GM12874 (cell line): ENCODE measurements at regions not wholly inside any gene's neighbourhood (a gene's known extent, or its start where the extent isn't known, plus 50 kb on each side); places are given as distances from the start of the nearest gene placed in this dataset.

Experiments used
- CTCF ChIP-seq: IDR thresholded peaks from 2 replicates; pipeline ENCODE4 v1.5.1; 2011; ENCODE audit warnings: low read depth, mild to moderate bottlenecking, control low read depth, low read length, moderate library complexity; ENCODE audit not compliant: insufficient read depth

- TF ChIP-seq CTCF, result no peak
Observed at GRCh38 chr2:115946891-115947290, 1504.5 kb downstream of the DPP10 start.

- TF ChIP-seq CTCF, result no peak
Observed at GRCh38 chr2:115976916-115977315, 1534.5 kb downstream of the DPP10 start.

GRCh38 chr2:115999039-115999438, 1556.6 kb downstream of the DPP10 start:
- TF ChIP-seq CTCF, result no peak

- no peak for TF ChIP-seq CTCF
Observed at GRCh38 chr2:116023026-116023425, 1580.6 kb downstream of the DPP10 start.

- no peak for TF ChIP-seq CTCF
Observed at GRCh38 chr2:116042530-116042929, 1600.1 kb downstream of the DPP10 start.

- no peak for TF ChIP-seq CTCF
Observed at GRCh38 chr2:116057538-116057937, 1615.1 kb downstream of the DPP10 start.

- no peak for TF ChIP-seq CTCF
Observed at GRCh38 chr2:116061023-116061422, 1618.6 kb downstream of the DPP10 start.

GRCh38 chr2:116073731-116074130, 1631.3 kb downstream of the DPP10 start:
- TF ChIP-seq CTCF, result no peak
